ENCODE measurements at regions not wholly inside any gene's neighbourhood (a gene's known extent, or its start where the extent isn't known, plus 50 kb on each side); places are given as distances from the start of the nearest gene placed in this dataset.
"Not testable (repeated sequence)": the region's sequence is repeated elsewhere in the genome, so short reads cannot be mapped to it uniquely, and the experiment has no call there.

DNA sequence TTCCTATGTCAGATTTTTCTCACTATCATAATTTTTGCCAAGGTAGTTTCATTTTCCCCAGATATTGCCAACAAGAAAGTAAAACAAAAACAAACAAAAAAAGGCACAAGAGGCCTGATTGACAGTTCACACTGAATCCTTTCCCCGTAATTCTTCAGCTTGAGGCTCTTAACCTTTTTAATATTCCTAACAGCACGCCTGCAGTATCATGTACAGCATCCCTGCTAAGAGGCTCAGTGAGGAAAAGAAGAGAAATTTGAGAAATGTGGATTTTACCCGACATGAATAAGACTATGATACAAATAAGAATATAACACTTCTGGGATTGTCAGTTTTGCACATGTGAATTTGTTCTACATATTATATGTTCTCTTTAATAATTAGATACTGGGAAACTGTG, 182.4 kb upstream of the CDK1 start:
- intact Hi-C loops (cut with micrococcal nuclease): no loop called here

DNA sequence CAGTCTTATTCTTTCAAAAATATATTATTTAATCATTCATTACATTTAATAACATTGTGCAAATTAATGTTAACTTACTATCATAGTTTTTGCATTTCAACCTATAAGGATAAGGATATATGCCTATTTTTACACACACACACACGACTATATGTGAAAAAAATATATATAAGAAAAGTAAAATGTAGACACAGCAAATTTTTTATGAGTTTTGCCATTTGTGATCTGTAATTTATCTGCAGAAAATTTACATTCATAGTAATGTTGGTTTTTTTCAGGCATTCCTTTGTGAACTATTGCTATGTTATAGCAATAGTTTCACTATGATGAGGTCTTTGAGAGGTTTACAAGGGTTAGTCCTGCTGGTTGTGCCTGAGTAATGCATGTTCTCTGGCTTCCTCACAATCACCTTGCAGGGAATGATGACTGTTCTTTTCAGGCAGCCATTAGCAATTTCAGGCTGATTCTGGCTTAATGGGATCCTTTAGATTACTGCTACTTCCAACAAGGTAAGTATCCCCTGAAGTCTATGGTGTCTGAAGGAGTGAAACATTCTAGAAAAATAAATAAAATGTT, 183.7 kb upstream of the CDK1 start:
- intact Hi-C loops (cut with micrococcal nuclease): no loop called here
- H3K9me3 Mint-ChIP-seq: no peaks in the 10 kb centered on the region
- POLR2A ChIA-PET: no interaction called here

More for the DNA sequence above, 182.4 kb upstream of the CDK1 start:
- TF ChIP-seq, protein P1, sequence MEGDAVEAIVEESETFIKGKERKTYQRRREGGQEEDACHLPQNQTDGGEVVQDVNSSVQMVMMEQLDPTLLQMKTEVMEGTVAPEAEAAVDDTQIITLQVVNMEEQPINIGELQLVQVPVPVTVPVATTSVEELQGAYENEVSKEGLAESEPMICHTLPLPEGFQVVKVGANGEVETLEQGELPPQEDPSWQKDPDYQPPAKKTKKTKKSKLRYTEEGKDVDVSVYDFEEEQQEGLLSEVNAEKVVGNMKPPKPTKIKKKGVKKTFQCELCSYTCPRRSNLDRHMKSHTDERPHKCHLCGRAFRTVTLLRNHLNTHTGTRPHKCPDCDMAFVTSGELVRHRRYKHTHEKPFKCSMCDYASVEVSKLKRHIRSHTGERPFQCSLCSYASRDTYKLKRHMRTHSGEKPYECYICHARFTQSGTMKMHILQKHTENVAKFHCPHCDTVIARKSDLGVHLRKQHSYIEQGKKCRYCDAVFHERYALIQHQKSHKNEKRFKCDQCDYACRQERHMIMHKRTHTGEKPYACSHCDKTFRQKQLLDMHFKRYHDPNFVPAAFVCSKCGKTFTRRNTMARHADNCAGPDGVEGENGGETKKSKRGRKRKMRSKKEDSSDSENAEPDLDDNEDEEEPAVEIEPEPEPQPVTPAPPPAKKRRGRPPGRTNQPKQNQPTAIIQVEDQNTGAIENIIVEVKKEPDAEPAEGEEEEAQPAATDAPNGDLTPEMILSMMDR (IDR thresholded peaks at IDR 0.05): no peak
- H3K27ac Mint-ChIP-seq: no peak overlapping the region
- H3K4me3 Mint-ChIP-seq: no peak overlapping the region
- ChIA-PET CTCF (no interaction called here), POLR2A (no interaction called here)
- no peaks in the 10 kb centered on the region for H3K9me3 Mint-ChIP-seq
- H3K36me3 Mint-ChIP-seq (ENCODE audit: low read depth): peaks cover 3% of the 10 kb centered on the region
- ATAC-seq (ENCODE audit: low read depth): no peak
- no peak for DNase-seq
- no peaks in the 10 kb centered on the region for H3K27me3 Mint-ChIP-seq
- peaks cover 5% of the 10 kb centered on the region for H3K4me1 Mint-ChIP-seq

DNA sequence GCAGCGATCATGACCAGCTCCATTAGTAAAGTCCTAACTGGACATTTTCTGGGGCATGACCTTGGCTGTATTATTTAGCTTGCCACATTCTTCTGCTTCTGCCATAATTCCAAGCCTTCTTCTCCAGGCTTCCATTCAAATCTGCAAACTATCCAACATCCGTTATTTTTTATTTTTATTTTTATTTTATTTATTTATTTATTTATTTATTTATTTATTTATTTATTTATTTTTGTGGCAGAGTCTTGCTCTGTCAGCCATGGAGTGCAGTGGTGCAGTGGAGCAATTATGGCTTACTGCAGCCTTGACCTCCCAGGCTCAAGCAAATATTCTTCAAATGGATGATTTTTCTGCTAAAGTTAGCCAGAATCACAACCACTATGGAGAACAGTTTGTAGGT, 187.2 kb upstream of the CDK1 start:
- H3K36me3 Mint-ChIP-seq (ENCODE audit: low read depth): peaks cover 3% of the 10 kb centered on the region
- no peaks in the 10 kb centered on the region for H3K9me3 Mint-ChIP-seq
- no peak overlapping the region for H3K27ac Mint-ChIP-seq
- no peak for ATAC-seq (ENCODE audit: low read depth)
- CTCF ChIA-PET: no interaction called here
- H3K4me1 Mint-ChIP-seq: peaks cover 5% of the 10 kb centered on the region
- no peak for DNase-seq
- intact Hi-C loops (cut with micrococcal nuclease): no loop called here
- H3K4me3 Mint-ChIP-seq: no peak overlapping the region
- TF ChIP-seq, protein P1 (IDR thresholded peaks at IDR 0.05): no peak
- POLR2A ChIA-PET: no interaction called here
- H3K27me3 Mint-ChIP-seq: no peaks in the 10 kb centered on the region

More for the DNA sequence above, 183.7 kb upstream of the CDK1 start:
- Mint-ChIP-seq H3K27ac (no peak overlapping the region), H3K27me3 (no peaks in the 10 kb centered on the region), H3K4me1 (peaks cover 5% of the 10 kb centered on the region), H3K4me3 (no peak overlapping the region), H3K36me3 (ENCODE audit: low read depth) (peaks cover 3% of the 10 kb centered on the region)
- CTCF ChIA-PET: no interaction called here
- ATAC-seq (ENCODE audit: low read depth) (no peak), DNase-seq (no peak)
- TF ChIP-seq, protein P1 (IDR thresholded peaks at IDR 0.05): no peak

DNA sequence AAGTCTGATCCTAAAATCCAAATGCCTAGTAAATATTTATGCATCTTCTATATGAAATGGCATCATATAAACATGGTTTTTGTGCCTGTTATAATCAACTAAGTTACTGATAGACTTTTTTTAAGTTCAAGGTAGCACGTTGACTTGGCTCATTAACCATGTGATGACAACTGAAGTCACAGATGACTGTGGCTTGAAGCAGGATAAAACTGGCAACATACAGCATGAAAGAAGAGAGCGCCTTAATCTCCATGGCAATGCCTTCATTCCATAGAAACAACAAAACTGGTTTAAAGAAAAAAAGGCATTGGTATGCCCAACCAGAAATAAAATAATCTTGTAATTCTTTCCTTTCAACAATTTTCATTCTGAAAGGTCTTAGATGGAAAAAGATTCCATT, 188.9 kb upstream of the CDK1 start:
- no peaks in the 10 kb centered on the region for H3K27me3 Mint-ChIP-seq
- intact Hi-C loops (cut with micrococcal nuclease): no loop called here
- peaks cover 5% of the 10 kb centered on the region for H3K4me1 Mint-ChIP-seq
- TF ChIP-seq, protein P1 (IDR thresholded peaks at IDR 0.05): no peak
- POLR2A ChIA-PET: no interaction called here
- no peaks in the 10 kb centered on the region for H3K9me3 Mint-ChIP-seq
- CTCF ChIA-PET: no interaction called here
- no peak overlapping the region for H3K4me3 Mint-ChIP-seq
- peaks cover 3% of the 10 kb centered on the region for H3K36me3 Mint-ChIP-seq (ENCODE audit: low read depth)
- H3K27ac Mint-ChIP-seq: no peak overlapping the region
- DNase-seq (no peak), ATAC-seq (ENCODE audit: low read depth) (no peak)

DNA sequence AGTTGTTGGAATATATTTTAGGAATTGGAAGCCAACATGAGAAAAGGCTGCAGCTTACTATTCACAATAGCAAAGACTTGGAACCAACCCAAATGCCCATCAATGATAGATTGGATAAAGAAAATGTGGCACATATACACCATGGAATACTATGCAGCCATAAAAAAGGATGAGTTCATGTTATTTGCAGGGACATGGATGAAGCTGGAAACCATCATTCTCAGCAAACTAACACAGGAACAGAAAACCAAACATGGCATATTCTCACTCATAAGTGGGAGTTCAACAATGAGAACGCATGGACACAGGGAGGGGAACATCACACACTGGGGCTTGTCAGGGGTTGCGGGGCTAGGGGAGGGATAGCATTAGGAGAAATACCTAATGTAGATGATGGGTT, 192.1 kb upstream of the ANK3 start:
- H3K9me3 Mint-ChIP-seq; ATAC-seq (ENCODE audit: low read depth); H3K27me3 Mint-ChIP-seq; H3K27ac Mint-ChIP-seq; H3K4me1 Mint-ChIP-seq; CTCF ChIA-PET; DNase-seq; H3K4me3 Mint-ChIP-seq; POLR2A ChIA-PET; H3K36me3 Mint-ChIP-seq (ENCODE audit: low read depth); intact Hi-C loops (cut with micrococcal nuclease): not testable (repeated sequence)

DNA sequence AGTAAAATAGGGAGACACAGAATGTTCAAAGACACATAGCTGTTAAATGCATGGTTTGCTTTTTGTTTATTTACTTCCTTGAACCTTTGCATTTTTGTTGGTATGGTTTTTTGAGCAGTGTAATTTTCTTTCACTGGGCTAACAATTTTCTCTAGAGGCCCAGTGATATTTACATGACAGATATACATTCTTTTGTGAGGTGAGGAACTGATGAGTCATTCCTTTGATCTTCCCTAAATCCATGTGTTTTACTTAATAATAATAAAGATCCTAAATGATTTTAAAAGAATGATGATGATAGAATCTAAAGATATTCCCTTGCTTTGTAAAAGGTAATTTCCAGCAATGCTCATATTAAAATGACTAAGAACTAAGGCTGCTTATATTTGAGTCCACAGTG, 188.5 kb upstream of the ANK3 start:
- no peak for ATAC-seq (ENCODE audit: low read depth)
- POLR2A ChIA-PET: no interaction called here

More for the DNA sequence above, 188.5 kb upstream of the ANK3 start:
- Mint-ChIP-seq H3K27me3 (peaks cover 6% of the 10 kb centered on the region), H3K4me3 (no peak overlapping the region), H3K36me3 (ENCODE audit: low read depth) (peaks cover 1% of the 10 kb centered on the region), H3K9me3 (peaks cover 5% of the 10 kb centered on the region), H3K27ac (no peak overlapping the region), H3K4me1 (peaks cover 15% of the 10 kb centered on the region)
- CTCF ChIA-PET: no interaction called here
- no peak for DNase-seq
- TF ChIP-seq, protein P1 (IDR thresholded peaks at IDR 0.05): no peak
- intact Hi-C loops (cut with micrococcal nuclease): no loop called here

All from activated B cell treated with CpG ODN at 0.5 μM for 24 hours (primary cell).